NCI-H82 treated with DMSO at 0.1 percent for 48 hours (cell line): ENCODE measurements at regions not wholly inside any gene's neighbourhood (a gene's known extent, or its start where the extent isn't known, plus 50 kb on each side); places are given as distances from the start of the nearest gene placed in this dataset.
A peak's percentile ranks its signal among the peaks of the same experiment; 100 is the strongest.
"Not testable (repeated sequence)": the region's sequence is repeated elsewhere in the genome, so short reads cannot be mapped to it uniquely, and the experiment has no call there.

Experiments used
- DNase-seq: peaks from one replicate; lab custom pipeline; 2025; ENCODE audit not compliant: unreplicated experiment; lab: John Stamatoyannopoulos, UW

DNA sequence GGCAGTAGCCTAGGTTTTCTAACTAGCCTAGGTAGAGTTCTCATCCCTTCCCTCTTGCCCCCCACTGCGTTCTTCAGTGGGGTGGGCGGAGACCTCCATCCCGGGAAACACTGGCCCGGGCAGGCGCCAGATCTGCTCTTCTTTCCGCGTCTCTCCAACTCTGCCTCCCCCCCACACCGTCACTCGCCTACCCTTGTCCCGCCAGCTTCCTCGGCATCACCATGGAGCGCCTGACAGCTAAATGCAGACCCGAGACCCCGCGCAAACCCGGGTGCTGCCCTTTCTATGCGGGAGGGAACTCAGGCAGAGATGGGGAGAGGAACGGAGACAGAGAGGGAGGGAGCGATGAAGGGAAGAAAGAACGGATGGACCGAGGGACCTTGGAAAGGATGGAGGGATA, 1494.8 kb upstream of the DEFB115 start:
- no peak for DNase-seq

DNA sequence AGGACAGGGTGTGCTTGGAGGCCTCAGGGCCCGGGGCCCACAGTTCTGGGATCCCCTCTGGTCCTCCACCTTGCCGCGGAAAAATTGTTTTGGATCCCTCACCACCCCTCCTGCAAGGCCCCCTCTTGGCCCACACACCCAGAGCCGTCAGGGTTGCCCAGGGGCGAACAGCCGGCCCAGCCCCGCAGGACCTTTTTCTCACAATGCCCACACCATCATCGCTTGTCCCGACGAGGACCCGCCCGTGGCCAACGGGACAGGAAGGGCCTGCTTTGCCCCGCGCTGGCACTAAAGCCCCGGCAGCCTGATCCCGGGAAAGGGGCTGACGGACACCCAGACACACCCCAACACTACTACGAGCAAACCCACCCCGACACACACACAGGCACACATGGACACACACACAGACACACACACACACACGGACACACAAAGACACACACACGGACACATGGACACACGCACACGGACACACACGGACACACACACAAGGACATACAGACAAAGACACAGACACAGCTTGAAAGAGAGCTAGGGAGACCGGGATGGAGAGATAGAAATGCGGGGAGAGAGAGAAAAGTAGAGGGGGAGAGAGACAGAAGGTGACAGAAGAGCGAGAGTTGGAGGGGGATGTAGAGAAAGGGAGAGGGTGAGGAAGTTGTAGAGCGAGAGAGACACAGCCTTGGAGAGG, 1493.5 kb upstream of the DEFB115 start:
- DNase-seq, result no peak

DNA sequence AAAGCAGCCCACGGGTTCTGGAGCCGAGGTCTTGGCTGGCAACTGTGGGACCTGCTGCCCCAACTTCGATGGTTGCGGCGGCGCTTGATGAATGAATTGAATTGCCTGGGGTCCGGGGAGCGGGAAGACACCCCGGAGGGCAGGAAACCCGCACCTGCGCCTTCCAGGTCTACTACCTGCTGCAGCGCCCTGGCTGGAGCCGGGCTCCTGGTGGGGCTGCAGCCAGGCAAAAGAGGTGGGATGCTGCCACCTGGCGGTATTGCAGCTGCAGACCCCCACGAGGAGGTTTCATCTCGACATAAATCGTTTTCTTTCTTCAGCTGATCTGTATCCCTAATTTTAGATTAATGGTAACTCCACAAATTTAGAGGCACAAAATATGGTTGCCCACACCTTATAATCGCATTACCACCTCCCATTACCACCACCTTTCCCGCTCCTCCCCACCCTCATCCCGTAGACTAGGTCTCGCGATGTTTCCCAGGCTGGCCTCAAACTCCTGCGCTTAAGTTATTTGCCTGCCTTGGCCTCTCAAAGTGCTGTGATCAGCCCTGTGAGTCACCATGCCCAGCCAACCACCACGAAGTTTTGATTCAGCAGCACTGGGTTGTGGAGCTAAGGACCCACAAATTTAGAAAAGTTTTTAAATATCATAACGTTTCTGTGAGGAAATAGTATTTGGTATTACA, 1492.4 kb upstream of the DEFB115 start:
- DNase-seq, result not testable (repeated sequence)

GRCh38 chr20:29778033-29778432, 1479.4 kb upstream of the DEFB115 start:
- DNase-seq, result not testable (repeated sequence)

GRCh38 chr20:29781217-29781616, 1476.2 kb upstream of the DEFB115 start:
- DNase-seq, result not testable (repeated sequence)

DNA sequence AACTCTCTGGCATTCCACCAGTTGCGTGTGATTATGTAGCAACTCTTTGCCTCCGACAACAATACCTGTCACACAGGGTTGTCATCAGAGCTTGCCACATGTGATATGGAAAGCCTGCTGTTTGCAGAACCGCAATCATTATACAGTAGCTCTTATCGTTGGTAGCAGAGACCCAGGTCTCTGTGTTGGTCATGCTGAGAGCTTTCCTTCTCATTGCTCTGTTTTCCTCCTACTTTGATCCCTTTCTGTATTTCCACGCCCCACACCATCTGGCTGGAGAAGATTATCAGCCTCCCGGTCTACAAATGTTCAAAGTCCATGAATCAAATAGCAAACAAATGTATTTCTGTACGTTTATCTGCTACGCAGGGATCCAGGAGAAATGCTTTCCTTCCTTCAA, 1475.6 kb upstream of the DEFB115 start:
- DNase-seq, result not testable (repeated sequence)

GRCh38 chr20:29787456-29787855, 1470.0 kb upstream of the DEFB115 start:
- DNase-seq, result not testable (repeated sequence)

- no peak for DNase-seq
Measured at GRCh38 chr20:29790510-29790909, 1467.0 kb upstream of the DEFB115 start.

DNA sequence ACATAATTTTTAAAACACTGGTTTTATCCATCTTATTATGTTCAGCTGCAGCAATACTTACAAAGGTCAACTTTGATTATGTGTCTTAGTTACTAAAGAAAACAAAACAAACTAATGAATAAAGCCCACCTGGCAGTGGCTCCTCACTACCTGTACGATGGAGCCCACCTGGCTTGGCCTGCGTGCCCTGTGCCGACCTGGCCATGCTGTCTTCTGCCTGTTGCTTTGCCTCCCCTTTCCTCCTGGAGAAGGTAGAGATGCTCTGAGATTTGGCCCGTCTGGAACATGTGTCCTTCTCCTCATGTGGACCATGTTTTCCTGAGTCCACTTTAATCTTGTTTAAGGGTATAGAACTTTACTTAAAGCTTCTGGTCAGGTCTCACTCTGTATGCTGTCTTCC, 1426.0 kb upstream of the DEFB115 start:
- DNase-seq, result not testable (repeated sequence)

DNA sequence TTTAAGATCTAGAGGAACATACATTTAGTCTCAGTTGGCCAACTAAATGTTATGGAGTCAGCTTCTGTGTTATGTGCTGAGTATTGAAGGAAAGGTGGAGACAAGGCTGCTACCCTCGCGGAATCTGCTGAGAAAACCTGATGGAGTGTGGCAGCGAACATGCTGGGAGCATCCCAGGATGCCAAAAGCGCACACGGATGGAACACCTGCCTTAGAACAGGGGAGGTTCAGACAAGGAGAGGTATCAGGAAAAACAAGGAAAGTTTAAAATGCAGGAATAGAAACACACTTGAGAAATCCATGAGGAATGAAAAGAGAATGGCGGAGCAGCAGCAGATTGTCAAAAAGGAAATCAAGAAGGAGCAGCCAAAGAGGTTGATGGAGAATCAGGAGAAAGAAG, 1389.5 kb upstream of the DEFB115 start:
- DNase-seq, result not testable (repeated sequence)

GRCh38 chr20:29868688-29869087, 1388.8 kb upstream of the DEFB115 start:
- DNase-seq, result not testable (repeated sequence)

- DNase-seq, result not testable (repeated sequence)
Measured at GRCh38 chr20:29871816-29872215, 1385.6 kb upstream of the DEFB115 start.

DNA sequence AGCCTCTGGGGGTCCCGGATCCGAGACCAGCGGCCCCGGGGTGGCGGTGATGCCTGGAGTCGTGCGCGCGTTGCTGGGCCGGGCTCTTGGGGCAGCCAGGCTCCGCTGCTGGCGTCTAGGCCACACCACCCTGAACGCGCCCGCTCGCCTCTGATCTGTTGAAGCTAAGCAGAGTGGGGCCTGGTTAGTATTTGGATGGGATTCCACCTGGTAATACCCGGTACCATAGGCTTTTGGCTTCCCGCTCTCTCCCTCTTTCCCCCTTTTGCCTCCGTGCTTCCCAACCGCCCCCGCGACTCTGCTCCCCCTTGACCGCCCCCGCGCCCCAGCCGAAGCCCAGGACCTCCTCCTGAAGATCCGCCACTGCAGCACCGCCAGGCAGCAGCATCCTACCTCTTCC, 1383.5 kb upstream of the DEFB115 start:
- DNase-seq, result peak; percentile 22

GRCh38 chr20:29874476-29875202, 1382.8 kb upstream of the DEFB115 start:
- no peak for DNase-seq

DNA sequence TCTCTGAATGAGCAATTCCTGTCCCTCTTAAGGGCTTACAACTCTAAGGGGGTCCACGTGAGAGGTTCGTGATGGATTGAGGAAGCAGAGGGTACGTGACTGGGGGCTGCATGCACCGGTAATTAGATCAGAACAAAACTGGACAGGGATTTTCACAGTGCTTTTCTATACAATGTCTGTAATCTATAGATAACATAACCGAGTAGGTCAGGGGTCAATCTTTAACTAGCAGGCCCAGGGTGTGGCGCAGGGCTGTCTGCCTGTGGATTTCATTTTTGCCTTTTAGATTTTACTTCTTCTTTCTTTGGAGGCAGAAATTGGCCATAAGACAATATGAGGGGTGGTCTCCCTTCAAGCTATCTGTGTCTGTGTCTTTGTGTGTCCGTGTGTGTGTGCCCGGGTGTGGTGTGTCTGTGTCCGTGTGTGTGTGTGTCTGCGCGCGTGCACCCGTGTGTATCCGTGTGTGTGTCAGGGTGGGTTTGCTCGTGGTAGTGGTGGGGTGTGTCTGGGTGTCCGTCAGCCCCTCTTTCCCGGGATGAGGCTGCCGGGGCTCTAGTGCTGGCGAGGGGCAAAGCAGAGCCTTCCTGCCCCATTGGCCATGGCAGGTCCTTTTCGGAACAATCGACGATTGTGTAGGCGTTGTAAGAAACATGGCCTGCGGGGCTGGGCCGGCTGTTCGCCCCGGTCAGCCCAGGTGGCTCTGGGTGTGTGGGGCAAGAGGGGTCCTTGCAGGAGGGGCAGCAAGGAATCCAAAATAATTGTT, 1382.0 kb upstream of the DEFB115 start:
- DNase-seq, result not testable (repeated sequence)

GRCh38 chr20:29876084-29876910, 1381.2 kb upstream of the DEFB115 start:
- DNase-seq, result not testable (repeated sequence)

DNA sequence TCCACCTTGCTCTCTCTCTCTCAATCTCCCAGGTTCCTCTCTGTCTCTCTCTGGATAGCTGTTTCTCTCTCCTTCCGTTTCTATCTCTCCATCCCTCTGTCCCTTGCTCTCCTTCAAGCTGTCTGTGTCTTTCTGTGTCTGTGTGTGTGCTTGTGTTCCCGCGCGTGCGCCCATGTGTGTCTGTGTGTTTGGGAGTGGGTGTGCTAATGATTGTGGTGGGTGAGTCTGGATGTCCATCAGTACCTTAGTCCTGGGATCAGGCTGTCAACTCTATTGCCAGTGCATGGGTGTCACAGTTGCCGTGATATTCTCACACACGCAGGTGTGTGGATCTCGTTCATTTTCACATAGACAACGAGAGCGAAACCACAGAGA, 1380.6 kb upstream of the DEFB115 start:
- no peak for DNase-seq

DNA sequence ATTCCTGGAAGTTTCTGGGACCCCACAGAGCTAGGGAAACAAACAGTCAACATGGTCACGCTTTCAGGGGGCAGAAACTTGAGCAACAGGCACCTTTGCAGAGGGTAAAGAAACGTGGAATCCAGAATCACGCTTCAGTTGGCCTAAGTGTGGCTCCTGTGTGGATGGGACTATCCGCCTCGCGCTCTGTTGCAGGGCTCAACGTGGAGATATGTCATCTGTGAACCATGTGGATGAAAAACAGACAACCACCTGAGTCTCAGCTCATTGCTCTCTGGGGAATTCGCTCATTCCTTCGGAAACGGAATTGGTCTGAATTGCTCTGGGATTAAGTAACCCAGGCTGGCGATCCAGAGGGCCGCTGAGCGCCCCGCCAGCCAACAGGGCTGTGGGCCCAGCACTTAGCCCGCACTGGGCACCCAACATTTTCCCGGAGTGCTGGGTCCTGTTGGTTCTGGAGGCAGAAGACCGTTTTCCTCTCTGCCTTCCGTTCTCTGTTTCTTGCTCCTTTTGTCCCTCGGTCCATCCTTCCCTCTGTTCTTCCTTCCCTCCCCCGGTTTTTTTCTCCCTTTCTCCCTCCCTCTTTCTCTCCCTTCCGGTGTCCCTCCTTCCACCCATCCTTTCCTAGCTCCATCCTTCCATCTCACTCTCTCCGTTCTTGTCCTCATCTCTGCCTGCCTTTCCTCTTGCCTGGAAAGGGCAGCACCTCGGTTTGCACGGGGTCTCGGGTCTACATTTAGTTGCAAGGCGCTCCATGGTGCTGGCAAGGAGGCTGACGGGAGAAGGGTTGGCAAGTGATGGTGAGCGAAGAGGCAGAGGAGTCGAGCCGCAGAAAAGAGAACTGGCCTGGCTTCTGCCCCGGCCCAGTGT, 1379.8 kb upstream of the DEFB115 start:
- DNase-seq, result not testable (repeated sequence)

- DNase-seq, result peak; percentile 80
Measured at GRCh38 chr20:29878281-29878741, 1379.2 kb upstream of the DEFB115 start.
